HG02938 (cell line): ENCODE measurements at regions not wholly inside any gene's neighbourhood (a gene's known extent, or its start where the extent isn't known, plus 50 kb on each side); places are given as distances from the start of the nearest gene placed in this dataset.

ENCODE experiments used
- ATAC-seq: cut with Tn5 transposase; IDR thresholded peaks from one replicate; pipeline ENCODE4 v1.9.1; 2021; ENCODE audit warnings: mild to moderate bottlenecking, moderate library complexity; ENCODE audit not compliant: unreplicated experiment

DNA sequence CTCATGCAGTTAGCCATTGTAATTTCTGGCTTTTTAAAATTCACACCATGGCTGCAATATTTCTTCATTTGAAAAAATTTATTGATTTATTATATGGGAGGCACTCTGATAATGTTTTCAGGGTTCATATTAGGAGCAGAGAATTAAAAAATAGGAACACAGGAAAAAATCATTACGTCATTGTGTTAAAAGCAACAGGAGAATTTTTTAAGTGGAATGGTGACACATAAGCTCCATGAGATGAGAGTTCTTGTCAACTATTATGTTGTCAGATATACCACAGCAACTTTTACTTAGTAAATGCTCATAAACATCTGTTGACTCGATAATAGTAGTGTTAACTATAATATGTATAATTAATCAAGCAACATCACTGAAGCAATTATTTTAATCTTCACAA, 400.1 kb downstream of the TDRD3 start:
- no peak for ATAC-seq

DNA sequence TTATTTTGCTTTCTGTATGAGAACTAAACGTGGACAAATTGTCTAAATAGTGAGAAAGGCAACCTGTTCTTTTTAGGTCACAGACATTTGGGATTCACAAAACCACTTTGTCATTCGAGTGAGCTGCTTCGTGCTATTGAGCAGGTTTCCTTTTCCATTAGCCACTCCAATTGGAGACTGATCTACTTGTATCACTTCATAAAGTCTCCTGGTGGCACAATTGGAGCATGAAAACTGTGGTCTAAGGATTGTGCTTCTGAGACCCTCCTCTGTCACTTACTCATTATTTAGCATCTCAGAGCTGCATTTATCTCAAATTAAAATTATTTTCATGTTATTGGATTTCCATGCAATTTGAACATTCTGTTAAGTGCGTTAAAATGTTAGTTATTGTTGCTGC, 397.7 kb downstream of the TDRD3 start:
- ATAC-seq, result no peak

DNA sequence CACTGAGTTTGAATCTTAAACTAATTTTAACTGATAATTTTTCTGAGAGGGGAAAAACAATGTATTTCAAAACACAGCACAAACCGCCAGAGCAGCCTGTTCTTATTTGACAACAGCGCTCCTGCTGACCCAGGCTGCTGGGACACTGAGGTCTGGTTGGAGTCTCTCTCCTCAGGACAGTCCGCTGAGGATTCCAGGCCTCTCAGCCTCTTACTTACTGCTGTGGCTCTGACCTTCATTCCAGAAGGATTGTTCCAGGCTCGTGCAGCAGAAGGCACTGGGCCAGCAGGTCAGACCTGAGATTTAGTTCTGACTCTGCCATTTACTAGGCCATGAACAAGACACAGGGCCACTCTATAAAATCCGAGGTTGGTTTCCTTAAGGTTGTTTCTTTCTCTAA, 393.6 kb downstream of the TDRD3 start:
- no peak for ATAC-seq

DNA sequence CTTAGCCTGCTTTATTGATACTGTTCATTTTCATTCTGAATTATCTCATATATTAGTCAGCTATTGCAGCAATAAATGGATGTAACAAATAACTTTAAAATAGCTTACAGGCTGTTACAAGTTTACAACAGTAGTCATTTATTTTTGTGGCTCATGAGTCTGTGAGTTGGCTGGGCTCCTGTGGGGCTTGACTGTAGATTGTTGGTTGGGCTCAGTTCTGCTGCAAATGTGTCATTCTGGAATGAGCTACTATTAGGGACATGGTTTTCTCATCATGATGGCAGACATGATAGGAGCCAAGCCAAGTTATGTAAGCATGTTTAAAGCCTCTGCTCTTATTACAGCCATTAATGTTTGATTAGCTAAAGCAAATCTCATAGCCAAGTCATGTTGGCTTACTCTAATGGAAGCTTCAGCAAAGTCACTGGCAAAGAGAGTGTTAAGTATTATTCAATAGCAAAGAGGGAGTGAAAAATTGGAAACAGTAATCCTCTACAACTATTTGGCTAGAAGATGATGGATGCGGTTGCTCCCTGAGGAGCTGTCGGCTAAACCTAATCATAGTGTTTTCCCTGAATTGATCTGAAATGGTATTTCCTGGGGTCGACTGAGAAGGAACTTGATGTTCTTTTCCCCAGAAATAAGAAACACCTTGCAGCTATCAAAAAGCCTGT, 391.3 kb downstream of the TDRD3 start:
- no peak for ATAC-seq

DNA sequence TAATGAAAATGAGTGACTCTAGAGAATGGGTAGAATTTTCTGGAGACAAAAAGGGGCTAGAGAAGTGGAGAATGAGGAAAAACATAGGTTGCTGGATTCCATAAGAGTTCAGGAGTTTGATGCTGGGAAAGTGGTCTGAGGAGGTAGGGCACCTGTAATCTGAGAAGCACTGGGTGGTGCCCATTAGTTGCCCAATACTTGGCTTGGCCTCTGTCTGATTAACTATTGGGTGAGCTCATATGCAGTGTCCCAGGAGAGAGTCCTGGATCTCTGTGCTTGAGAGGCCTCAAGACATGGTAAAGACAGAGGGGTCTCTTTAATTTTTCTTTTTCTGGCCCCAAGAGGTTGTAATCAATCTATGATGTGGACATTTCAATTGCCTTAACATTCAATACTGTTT, 390.1 kb downstream of the TDRD3 start:
- no peak for ATAC-seq

DNA sequence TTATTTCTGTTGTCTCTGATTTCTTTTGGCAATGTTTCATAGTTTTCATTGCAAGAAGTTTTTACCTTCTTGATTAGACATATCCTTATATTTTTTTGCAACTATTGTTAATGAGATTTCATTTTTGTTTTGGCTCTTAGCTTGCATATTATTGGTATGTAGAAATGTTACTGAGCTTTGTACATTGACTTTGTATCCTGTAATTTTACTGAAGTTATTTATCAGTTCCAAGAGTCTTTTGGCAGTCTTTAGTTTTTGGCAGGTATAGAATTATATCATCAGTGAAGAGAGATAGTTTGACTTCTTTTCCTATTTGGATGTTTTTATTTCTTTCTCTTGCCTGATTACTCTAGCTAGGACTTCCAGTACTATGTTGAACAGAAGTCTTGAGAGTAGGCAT, 375.7 kb downstream of the TDRD3 start:
- no peak for ATAC-seq

DNA sequence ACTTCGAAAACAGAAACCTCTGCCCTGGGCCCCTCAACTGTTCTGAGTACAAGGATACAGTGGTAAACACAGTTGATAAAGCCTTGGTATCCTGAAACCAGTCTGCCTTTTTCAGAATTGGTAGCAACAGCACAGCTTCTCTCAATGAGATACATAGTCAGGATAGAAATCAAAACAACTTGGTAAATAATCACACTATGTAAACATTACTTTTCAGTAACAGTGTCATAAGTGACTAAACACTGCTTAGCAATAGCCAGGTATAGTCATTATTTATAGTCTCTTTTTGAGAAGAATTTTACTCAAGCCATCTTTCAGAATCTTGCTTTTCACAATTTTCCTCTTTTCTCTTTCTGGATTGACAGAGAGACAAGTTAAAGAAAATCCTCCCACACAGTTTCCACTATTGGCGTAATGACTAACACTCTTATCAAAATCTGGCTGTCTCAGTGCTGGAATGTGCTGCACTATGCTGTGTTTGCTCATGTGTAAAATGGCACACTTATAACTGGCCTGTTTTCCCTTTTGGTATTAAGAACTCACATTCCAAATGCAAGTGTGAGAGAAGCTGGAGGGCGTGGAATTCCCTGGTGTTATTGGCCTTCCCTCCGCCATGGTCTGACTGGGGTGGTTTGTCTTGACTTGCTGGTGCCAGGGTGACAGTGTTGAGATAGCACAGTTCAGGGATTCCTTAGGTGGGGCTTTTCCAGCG, 368.8 kb downstream of the TDRD3 start:
- no peak for ATAC-seq

DNA sequence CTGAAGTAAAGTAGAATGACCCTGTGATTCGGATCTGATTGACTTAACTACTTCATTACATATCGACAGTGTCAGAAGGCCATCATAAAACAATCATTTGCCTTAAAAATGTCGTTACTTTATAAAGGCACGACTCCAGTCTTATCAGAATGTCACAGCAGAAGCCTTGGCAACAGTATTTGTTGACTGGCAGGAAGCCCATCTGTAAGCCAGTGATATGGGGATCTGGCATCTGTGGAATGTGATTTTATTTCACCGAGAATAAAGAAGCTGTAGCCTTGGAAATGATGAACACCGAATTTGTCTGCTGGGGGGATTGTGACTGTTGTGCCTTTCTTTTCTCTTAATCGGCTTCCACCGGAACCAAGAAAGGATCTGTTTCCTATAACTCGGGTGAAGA, 362.5 kb downstream of the TDRD3 start:
- no peak for ATAC-seq

DNA sequence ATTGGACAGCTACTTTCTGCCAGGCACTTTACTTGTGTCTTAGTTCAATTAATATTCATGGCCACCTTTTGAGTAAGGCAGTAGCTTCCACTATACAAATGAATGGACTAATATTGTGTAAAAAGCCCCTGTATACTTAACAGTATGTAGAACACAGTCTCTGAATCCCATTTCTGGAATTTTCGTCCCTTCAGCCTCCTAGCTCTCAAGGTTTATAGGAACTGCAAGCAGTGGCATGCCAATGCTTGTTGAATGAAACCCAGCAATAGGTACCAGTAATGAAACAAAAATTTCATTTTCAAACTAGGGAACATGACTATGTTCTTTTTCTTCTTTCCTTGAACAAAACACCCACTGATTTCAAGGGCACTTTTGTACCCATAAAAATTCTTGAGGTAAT, 361.6 kb downstream of the TDRD3 start:
- no peak for ATAC-seq

DNA sequence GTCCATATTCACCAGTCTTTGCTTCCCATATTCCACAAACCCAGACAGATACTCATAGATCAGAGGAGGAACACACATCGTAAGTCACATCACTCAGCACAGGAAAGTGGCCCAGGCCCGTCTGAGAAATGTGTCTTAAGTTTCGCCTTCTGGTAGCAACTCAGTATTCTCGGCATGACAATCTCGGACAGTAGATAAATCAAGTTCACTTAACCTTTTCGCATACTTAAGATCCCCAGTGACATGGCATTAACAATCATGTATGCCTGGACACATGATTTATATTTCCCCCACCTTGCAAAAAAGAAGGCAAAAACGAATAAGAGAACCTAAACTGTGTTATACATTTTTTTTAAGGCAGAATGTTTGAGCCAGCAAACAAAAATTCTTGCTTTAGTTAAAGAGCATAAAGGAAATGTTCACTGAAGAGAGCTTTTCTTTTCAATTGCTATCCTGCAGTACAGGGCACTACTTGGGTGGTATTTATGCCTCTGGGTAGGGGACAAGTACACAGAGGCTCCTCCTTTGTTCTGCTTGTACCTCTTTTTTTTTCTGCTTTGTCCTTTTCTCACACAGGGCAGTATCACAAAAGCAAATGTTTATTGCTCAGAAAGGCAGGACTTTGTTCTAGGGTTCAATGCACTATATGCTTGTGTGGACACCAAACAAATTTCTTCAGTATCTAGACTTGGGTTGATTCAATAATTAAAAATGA, 360.6 kb downstream of the TDRD3 start:
- no peak for ATAC-seq

- no peak for ATAC-seq
Observed at GRCh38 chr13:60756306-60756705, 359.3 kb downstream of the TDRD3 start.

DNA sequence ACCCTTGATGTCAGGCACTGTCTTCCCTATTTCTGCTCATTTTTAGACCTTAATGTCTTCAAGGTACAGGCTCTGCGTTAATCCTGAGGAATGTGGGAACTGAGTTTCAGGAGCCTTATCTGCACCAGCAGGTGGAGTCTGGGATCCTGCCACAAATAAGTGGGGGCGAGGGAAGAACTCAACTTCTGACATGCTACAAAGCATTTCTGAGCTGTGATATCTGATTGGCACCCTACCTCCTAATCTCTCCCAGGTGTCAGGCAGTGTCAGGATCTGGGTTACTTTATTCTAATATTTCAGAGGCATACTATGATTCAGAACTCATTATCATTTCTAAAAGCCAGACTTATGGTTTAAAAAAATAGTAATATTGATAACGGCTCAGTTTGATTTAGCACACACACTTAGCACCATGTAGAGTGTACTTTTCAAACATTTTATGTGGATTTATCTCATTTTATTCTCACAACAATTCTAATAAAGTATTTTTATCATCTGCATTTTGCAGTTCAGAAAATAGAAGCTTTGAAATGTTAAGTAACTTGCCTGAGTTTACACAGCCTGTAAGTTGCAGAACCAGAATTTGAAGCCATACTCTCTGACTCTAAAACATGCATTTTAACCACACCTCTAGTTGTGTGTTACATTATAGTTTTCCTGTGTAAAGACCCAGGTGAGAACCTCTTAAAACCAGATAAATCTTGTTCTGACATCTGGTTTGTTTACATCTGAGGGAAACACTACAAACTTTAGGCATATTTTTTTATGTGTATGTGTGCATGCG, 358.6 kb downstream of the TDRD3 start:
- no peak for ATAC-seq

- no peak for ATAC-seq
Observed at GRCh38 chr13:60754211-60755090, 357.4 kb downstream of the TDRD3 start.

DNA sequence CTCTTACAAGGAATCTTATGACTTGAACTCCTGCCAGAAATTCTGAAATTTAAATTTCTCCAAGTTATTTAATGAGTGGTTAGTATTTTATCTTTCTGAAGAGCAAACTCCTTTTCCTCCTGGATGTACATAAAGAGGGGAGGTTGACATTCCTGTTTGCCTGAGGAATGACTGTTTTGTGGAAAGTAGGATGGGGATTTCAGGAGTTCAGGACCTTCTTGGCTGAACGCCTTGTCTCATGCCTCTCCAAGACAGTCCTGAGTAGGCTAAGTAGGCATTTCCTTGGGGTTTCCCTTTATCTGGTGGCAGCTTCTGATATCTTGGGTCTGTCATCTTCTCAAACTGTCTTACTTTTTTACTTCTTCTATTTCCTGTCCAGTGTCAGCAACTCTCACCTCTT, 356.6 kb downstream of the TDRD3 start:
- no peak for ATAC-seq

- no peak for ATAC-seq
Observed at GRCh38 chr13:60745343-60745742, 348.3 kb downstream of the TDRD3 start.

DNA sequence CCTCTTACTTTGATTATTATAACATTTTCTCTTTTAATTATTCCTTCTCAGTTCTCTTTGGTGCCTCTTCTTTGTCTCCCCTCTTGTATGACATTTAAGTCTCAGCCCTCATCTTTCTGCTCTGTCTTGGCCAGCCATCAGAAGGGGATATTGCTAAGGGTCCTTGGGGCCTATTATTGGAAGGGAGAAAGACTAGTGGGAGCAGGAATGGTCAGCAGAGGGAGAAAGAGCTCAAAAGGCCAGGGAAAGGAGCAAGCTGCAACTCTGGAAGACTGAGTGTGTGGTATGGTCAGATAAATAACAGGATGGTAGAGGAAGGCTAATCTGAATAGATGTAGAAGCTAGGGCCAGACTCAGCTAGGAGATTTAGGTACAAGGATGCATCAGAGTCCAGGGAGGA, 336.9 kb downstream of the TDRD3 start:
- no peak for ATAC-seq

- ATAC-seq, result no peak
Observed at GRCh38 chr13:60727140-60727539, 330.1 kb downstream of the TDRD3 start.

DNA sequence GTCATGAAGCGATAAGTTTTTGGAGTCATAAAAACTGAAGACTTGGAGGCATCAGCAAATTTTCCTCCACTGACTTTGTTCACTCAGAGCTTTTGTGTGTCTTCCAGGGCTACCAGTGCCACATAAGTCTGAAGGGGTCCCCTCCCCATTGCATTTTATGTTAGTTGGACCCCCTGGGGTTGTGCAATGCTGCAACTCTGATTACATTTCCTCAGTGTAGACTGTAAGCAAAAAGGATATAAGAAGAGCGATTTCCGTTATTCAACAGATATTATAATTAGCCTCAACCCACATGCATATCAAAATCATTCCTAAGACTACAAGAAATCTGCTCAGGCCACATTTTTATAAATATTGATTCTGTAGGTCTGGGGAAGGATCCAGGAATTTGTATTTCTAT, 324.0 kb downstream of the TDRD3 start:
- no peak for ATAC-seq

DNA sequence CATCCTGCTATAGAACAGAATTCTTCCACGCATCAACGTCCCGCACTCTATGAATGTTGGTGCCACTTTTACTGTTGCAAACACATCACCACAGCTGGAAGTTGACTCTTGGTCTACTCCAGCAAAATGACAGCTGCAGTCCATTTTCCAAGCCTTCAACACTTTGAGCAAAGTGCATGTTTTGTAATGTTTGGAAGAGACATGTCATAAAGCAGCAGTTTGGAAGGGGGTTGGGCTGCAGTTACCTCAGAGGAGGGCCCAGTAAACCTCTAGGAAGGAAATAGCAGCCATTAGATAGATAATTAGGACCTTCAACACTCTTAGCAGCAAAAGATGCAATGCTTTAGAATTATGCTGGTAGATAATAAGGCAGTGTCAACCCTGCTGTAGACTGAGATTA, 323.6 kb downstream of the TDRD3 start:
- ATAC-seq, result no peak

GRCh38 chr13:60716313-60716712, 319.3 kb downstream of the TDRD3 start:
- no peak for ATAC-seq
